GM19397 (cell line): ENCODE measurements at regions not wholly inside any gene's neighbourhood (a gene's known extent, or its start where the extent isn't known, plus 50 kb on each side); places are given as distances from the start of the nearest gene placed in this dataset.
"Not testable (repeated sequence)": the region's sequence is repeated elsewhere in the genome, so short reads cannot be mapped to it uniquely, and the experiment has no call there.

Experiments used
- ATAC-seq: cut with Tn5 transposase; IDR thresholded peaks from one replicate; pipeline ENCODE4 v1.9.1; 2021; ENCODE audit warnings: mild to moderate bottlenecking, moderate library complexity; ENCODE audit not compliant: unreplicated experiment

DNA sequence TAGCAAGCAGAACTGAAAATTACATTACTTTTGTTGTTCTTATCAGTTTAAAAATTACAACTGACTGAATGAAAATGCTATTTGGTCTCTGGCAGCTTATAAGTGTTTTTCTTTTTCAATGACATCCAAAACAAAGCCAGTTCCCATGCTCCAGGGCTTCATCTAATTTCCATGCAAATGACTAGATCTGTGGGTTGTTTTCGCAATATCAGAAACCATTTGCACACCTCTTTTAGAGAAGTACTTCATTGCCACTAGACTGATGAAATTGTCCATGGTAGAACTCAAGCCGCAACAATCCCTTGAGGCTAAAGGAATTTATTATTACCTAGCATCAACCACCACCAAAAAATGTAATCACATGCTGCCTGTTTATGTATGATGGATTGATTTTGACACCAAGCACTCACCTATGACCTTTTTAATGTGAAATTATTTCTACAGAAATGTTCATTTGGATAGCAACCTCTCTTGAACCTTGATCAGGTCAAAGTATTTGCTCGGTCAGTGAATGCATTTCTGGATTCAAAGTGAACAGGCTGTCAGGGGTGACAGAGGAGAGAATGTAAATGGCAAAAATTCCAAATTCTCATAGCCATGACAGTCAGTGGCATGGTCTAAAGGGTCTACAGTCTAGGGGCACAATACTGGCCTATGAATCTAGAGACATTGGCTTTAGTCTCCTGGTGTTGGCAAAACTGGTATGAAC lies 769.3 kb downstream of the SORCS1 start:
- ATAC-seq = no peak

- ATAC-seq = no peak
Measured at GRCh38 chr10:106392778-106393177, 771.7 kb downstream of the SORCS1 start.

DNA sequence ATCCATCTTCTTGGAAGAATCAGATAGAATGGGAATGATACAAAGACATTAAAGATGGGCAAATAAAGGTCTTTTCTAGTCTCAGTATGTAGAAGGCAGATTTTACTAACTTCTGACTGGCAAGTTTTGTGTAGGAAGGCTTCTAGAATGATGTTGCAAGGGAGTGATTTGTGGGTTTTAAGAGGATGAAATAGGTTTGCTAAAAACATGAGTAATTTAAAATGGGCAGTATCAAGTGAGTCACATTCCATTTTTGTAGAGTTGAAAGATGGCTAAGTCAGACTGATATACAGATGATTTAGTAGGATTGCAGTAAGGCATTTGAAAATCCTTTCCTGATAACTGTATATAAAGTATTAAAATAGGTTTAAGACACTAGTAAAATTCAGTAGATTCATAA lies 777.4 kb downstream of the SORCS1 start:
- no peak for ATAC-seq

GRCh38 chr10:106384496-106384895 lies 780.0 kb downstream of the SORCS1 start:
- ATAC-seq = no peak

GRCh38 chr10:106380706-106381105 lies 783.8 kb downstream of the SORCS1 start:
- no peak for ATAC-seq

DNA sequence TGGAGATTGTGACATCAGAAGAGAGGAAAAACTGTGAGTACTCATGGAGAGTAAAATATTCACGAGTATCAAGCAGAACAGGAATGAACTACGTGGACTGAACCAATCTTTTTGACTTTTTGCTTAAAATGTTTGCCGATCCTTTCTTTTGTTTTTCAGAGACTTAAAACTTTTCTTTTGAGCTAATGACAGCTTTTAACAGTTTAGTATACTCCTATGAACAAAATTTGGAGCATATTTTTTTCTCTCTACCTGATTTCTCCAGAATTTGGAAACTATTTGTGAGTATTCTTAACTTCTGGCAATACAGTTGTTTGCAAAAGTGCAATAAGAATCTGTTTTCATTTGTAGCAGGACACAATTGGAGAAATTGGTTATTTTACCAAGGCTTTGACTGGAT lies 786.3 kb downstream of the SORCS1 start:
- no peak for ATAC-seq

DNA sequence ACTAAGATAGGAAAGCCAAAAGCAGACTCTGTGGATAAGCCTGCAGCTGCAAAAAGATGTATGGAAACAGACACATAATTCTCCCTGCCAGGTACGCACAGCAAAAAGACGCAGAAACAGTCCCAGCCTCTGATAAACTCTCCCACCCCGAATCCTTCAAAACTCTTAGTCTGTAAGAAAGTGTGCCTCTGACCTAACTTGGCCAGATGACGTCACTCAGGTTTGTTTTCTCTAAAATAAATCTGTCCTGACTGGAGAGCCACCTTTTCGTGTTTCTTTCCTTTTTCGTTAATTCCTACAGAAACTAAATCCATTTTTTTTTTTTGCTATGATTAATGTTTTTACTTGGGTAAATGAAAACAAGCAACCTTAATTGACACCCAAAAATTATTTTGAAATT lies 793.8 kb downstream of the SORCS1 start:
- ATAC-seq = no peak

DNA sequence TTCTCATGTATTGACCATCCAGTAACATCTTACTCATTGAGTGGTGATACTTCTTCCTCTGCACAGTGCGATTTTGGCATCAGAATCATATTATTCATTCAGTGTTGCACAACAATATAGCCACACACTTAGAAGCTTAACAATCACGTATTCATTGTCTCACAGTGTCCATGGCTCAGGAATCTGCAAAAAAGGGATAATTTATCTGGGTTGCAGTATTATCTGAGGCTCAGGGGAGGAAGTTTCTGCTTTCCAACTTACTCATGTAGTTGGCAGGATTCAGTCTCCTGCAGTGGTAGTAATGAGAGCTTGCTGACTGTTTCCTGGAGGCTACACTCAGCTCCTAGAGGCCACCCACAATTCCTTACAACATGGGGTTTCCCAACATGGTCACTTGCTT lies 803.6 kb downstream of the SORCS1 start:
- ATAC-seq = no peak

DNA sequence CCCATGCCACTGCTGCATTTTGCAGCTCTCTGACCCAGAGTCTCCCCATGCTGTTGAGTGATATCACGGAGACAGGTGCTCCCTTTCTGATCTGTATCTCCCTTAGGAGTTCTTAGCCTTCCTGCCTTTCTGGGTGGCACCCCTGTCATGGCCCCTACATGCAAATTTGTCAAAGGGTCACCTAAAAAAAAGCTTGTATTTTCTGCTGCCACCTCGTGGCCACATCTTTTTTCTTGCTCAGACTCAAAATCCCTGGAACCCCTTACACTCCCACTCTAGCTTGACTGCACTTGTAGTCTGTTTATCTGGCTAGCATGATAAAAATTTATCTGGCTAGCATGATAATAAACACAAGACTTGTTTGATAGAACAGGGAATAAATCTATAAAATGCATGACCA lies 809.1 kb downstream of the SORCS1 start:
- no peak for ATAC-seq

DNA sequence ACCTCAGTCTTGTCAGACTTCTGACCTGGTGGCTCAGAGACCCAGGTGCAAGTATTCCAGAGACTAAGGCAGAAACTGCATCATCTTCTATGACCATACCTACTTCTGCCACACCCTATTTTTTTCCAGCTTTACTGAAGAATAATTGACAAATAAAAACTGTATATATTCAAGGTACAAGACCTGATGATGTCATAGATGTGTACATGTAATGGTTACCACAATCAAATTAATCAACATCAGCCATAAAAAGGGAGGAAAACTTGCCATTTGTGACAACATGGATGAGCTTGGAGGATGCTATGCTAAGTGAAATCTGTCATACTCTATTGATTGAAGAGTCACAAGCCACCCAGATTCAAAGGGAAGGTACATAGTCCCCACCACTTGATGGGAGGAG lies 815.6 kb downstream of the SORCS1 start:
- ATAC-seq = no peak

GRCh38 chr10:106347547-106347946 lies 817.0 kb downstream of the SORCS1 start:
- ATAC-seq = no peak

- not testable (repeated sequence) for ATAC-seq
Measured at GRCh38 chr10:106343539-106343938, 821.0 kb downstream of the SORCS1 start.

GRCh38 chr10:106341356-106341755 lies 823.1 kb downstream of the SORCS1 start:
- ATAC-seq = no peak

GRCh38 chr10:106338486-106338885 lies 826.0 kb downstream of the SORCS1 start:
- ATAC-seq = no peak

GRCh38 chr10:106336874-106337273 lies 827.6 kb downstream of the SORCS1 start:
- no peak for ATAC-seq

DNA sequence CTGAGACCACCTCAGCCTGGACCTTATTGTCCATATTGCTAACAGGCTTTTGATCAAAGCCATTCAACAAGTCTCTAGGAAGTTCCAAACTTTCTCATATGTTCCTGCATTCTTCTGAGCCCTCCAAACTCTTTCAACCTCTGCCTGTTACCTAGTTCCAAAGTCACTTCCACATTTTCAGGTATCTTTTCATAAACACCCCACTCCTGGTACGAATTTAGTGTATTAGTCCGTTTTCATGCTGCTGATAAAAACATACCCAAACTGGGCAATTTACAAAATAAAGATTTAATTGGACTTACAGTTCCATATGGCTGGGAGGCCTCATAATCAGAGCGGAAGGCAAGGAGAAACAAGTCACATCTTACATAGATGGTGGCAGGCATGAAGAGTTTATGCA lies 836.8 kb downstream of the SORCS1 start:
- no peak for ATAC-seq

- no peak for ATAC-seq
Measured at GRCh38 chr10:106320876-106321275, 843.6 kb downstream of the SORCS1 start.

DNA sequence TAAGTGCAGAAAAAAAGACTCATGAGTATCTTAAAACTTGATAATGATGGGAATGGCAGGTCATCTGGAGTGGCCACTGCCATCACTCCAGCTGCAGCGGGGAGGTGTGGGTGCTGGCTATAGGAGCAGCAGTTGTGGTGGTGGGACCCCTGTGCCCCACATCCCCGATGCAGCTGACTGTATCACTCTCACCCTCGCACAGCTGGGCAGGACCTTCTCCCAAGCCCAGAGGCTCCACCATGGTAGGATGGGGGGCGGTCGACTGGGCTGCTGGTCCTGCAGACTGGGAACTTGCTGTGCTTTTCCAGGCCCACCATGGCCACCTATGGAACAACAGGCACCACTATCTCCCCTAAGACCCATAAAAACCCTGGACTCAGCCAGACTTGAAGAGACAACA lies 844.4 kb downstream of the SORCS1 start:
- ATAC-seq = no peak

DNA sequence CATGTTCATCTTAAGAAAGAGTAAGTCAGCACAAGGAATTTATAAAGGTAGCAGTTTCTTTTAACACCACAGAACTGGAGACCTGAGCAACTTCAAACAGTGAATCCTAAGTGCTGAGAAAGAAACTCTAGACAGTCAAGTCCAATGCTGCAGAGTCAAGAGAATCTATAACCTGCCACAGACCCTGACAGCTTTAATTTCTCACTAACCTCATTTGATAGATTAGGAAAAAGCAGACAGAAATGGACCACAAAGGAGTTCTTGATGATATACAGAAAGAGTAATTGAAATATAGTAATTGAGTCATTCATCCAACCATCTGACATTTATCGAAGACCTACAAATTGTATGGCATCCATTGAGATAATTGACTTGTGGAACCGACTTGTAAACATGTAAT lies 847.0 kb downstream of the SORCS1 start:
- ATAC-seq = no peak

DNA sequence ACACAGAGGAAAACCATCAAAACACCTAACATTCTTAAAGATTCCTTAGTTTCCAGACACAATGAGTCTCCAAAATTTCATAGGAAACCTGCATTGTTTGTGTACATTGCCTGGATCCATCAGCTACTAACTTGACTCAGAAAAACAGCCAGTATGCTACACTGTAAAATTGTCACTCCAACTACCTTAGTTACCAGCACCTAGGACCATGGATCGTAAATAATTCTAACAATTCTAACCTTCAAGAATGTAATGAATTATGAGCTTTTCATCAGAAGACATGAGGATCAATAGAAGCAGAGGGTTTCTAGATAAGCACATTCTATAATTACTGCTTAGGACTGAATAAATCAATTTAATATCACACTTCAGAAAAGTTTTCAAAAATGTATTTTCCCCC lies 851.5 kb downstream of the SORCS1 start:
- no peak for ATAC-seq

DNA sequence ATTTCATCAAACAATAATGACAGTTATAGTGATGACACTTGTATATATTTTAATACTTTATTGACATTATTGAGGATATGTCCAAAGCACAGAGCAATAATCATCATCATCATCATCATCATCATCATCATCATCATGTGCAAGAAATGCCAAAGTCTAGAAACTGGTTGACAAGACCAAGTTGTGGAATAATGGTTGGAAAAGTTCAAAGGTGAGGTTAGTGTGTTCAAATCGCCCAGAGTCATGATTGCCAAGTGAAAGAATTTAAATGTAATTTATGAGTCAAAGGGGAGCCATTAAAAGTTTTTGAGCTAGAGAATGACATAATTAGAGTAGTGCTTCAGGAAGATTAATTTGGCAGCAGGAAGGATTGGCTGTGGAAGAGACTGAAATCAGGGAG lies 852.4 kb downstream of the SORCS1 start:
- ATAC-seq = no peak

GRCh38 chr10:106311590-106311989 lies 852.9 kb downstream of the SORCS1 start:
- ATAC-seq = no peak

GRCh38 chr10:106310596-106310995 lies 853.9 kb downstream of the SORCS1 start:
- no peak for ATAC-seq
